Epidermal melanocyte (primary cell): ENCODE measurements at regions not wholly inside any gene's neighbourhood (a gene's known extent, or its start where the extent isn't known, plus 50 kb on each side); places are given as distances from the start of the nearest gene placed in this dataset.
"Not testable (repeated sequence)": the region's sequence is repeated elsewhere in the genome, so short reads cannot be mapped to it uniquely, and the experiment has no call there.

ENCODE experiments used
- DNase-seq: peaks from one replicate; pipeline ENCODE4 v3.0.0; 2011; ENCODE audit warnings: low spot score; ENCODE audit not compliant: insufficient read length

DNA sequence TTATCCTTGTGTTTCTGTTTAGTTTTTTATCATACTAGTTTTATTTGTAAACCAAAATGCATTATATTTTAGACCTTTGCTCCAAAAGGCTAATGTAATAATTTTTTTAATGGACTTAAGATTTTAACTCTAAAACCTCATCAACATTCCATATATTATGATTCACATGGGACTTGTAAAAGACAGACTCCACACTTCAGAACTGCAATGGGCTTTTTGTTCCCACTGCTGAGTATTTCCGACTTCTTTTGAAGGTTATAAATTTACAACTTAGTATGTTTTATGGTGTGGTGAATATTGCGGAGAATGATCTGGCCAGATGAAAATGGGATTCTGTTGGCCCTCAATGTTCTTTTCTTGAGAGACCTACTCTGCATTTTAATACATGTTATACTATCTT, 678.5 kb downstream of the USP25 start:
- no peak for DNase-seq

DNA sequence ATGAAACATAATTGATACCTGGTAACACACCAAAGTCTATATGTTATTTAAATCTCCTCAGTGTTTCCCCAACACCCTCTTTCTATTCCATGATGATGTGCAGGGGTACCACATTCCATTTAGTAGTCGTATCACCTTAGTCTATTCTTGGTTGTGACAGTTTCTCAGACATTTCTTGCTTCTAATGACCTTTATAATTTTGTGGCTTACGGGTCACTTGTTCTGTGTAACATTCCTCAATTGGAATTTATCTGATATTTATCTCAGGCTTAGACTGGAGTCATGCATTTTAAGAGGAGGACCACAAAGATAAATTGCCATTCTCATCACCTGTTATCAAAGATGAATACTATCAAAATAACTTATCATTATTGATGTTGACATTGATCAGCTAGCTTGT, 679.6 kb downstream of the USP25 start:
- no peak for DNase-seq

DNA sequence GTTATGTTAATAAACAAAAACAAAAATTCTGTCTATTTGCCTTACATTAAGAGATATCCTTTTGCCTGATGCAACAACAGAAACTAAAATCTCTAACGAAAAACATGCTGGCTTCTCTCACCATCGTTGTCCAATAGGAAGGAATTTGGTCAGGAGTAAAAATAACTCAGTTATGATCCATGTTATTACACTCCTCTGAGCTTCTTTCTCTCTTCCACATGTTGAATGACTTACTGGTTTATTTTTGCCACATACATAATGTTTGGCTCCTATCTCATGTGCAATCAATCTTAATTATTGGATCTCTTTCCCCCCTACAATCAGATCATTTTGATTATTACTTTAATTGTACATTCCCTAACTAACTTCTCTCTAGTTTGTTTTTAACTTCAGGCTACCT, 688.4 kb downstream of the USP25 start:
- DNase-seq = no peak

DNA sequence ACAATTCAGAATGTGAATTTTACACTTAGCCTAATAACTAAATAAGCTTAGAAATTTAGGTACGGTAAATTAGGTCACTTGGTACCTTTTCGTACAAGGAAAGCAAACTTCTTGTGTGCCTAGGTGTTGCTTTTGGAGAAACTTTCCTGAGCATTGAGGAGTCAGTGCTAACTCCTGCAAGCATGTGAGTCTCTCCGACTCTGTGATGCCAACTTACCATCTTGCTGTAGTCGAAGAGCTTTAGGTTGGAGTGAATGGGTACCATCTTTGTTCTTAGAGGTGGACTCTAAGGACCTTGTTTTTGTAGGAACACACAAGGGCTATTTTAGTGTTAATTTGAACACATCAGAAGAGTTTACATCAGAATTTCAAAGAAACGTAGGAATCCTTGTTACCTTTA, 688.9 kb downstream of the USP25 start:
- no peak for DNase-seq

DNA sequence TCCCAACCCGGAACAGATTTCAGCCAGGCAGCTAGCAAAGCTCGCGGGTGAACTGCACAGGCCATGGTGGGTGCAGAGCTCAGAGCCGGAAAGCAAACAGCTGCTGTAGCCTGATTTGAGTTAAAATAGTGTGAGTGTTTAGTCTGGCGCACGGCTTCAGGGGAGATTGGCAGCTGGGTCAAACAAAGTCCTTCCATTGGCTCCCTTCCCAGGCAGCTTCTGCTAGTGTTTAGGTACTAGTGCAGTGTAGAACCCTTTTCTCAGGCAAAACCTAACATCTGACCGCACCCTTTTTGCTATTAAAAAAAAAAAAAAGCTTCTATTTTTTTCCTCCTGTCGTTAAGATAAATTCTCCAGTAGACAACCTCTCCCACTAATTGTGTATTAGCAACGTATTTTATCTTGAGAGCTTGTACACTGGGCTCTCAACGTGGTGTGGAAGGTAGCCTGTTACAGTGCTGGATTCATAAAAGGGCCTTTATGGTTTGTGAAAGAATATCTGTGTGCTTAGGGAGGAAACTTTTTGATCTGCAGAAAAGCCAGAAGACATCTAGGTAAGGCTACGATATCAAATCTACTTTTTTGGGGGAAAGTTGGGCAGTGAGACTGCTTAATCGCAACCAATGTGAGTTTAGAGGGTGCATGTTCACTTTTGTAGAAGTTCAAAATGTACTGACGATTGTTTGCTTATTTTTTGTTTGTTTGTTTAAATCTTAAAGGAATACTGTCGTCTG, 689.6 kb downstream of the USP25 start:
- DNase-seq = no peak

DNA sequence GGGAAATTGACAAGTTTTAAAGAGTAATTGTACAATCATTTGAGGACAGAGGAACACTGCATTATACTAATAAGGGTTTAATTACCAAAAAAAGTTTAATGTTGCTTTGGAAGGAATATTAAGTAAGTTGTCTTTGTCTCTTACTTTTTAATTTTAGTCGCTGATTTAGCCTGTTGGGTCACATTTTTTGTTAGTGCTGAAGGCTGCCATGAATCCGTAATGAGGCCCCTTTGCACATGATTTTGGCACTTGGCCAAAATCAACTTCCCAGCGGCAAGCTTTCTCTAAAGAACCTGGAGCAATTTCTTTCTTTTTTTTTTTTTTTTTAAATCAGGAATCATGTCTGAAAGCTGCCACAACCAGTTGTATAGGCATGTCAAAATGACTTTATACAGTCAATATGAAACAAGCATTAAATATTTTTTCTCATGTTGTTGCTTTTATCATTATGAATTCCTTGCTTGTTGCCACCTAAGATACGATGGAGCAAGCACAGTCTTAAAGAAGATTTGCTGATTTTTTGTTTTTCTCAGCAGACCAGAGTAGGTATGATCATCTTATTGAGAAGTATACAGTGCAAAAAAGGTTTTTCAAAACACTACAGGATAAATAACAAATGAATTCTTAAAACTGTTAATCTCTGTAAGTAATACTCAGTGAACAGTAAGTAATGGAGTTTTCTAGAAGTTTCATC, 690.4 kb downstream of the USP25 start:
- no peak for DNase-seq

DNA sequence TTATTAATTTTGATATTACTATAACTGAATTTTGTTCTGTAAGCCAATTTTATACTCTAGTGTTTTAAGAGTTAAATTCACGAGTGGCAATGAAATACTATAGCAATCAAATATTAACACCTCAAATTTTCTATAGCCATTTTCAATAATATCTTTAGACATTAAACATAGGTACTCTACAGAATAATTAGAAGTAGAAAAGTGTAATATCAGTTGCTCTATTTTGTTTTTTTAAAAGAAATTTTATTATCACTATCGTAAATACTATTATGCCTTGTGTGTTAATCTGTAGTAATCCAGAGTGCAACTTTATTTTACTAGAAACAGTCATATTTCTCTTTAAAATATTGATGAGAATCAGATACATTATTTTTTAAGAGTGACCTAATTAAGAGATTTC, 691.2 kb downstream of the USP25 start:
- no peak for DNase-seq

DNA sequence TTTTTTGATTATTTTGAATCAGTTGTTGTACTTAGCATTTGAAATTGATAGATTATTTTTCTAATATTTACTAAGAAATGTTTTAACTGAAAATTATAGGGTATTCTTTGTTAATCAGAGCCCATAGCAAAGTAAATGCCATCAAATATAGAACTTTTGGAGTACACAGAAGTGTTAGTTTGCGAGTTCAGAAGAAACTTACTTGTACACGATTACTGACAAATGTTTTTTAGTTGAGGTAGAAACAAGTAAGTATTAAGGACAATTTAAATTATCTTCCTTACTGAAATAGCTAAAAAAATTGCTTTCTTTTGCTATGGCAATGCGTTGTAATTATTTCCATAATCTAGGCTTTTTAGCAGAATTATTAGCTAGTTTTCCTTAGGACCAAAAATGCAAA, 692.2 kb downstream of the USP25 start:
- no peak for DNase-seq

DNA sequence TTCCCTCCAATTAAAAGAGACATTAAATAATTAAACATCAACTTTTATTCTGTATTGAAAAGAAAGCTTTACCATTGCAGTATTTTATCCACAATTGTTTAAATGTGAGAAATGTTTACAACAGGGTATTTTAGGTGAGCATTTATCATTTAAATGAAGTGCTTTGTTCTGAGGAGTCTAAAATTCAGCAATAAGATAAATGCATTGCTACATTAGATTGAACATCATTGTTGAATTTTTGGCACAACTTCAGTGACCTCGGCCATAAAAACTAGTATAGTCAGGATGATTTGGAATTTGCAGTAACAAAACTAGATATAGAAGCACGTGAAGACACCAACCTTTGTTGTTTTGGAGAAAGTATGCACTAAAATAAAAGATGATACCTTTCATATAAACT, 692.9 kb downstream of the USP25 start:
- no peak for DNase-seq

DNA sequence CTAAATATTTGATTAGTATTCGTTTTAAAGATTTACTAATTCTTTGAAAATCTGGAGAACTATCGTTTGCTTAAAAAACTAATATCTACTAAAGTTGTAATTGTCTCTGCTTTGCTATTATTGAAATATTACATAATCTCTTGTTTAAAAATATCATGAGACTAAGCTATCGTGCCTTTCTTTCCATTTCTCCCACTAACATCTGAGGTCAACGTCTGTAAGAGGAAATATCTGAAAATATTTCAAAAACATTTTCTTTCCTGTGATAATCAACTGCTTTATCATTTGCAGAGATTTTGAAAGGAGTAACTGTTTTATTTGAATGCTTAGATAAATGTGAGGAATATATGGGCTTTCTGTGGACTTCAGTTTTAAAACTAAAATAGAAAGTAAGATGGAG, 694.1 kb downstream of the USP25 start:
- no peak for DNase-seq

DNA sequence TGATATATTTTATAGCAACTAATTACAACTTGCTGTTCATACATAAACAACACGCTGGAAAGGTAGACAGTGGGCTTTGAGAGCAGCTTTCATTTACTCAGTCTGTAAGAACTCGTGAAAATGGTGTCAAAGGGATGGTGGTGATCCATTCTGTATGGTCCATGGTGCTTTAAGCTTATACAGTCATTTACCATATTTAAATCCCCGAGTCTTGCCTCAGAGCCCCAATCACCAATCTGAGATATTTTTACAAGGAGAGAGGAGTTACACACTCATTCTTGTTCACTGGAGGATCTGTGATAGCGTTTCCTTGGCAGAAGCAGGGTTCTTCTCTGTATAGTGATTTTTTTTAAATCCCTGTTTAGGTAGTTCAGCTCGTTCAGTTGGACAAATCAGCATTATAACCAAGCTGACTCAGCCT, 694.6 kb downstream of the USP25 start:
- no peak for DNase-seq

DNA sequence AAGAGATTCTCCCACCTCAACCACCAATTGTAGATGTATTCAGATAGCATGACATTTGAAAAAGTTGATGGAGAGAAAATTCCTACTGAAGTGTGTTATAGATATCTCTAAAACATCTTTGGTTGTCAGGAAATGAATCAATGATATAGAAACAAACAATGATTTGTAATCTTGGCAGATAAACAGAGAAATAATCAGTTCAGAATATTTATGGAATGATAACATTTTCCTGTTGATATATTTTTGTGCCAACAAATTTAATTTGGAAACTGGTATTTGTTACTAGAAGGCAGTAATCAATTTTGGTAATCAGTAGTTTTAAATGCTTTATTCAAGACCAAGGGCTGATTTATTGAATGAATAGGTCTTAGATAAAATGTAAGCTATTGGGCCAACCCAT, 695.6 kb downstream of the USP25 start:
- no peak for DNase-seq

DNA sequence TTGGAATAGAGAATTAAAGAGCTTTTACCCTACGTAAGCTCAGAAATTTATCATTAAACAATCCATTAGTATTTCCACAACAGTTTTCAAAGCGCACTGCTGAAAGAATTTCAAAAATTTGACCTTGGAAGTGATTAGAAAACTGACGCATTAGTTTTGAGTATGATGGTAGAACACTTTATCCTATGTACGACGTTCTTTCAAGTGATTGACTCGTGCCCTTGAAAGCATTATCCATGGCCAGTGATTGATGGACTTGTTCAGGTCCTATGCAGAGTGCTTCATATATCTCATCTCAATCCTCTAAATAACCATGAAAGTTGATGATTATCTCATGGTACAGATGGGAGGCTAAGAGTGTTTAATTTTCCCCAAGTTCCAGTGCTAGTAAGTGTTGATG, 697.2 kb downstream of the USP25 start:
- DNase-seq = no peak

DNA sequence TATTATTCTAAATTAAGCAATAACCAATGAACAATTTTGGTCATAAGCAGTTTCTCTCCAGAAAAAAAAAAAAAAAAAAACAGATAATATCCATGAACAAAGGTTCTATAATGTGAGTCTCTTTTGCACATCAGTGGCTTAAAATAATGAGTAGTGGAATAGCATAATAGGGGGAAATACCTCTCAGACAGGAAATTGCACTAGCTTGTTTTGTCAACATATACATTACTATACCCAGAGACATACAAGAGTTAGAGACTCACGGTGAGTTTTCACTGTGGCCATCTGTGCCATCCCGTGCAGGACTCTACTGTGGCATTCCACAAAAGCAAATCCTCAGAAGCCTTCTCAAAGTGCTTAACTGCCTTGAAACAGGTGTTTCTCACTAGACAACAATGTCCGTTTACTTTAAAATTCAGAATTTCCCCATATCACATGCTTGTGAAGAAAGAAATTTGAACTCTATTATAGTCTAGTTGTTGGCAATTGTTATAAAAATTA, 697.9 kb downstream of the USP25 start:
- DNase-seq = no peak

DNA sequence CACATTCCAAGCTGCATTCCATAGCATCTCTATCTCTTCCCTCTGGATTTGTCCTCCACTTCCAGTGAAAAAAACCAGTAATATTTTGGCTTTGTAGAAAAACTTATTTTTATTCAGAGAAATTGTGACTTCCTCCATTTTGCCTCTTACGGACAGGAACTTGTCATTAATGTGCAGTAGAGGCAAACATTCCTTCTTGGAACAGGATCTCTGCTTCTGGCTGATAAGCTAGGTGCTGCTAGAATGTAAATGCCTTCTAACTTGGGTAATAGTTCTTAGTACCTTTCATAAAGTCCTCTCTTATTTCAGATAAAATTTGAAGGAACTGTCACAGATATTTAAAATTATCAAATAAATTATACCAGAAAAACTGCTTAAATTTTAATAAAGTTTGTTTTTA, 707.8 kb downstream of the USP25 start:
- no peak for DNase-seq

DNA sequence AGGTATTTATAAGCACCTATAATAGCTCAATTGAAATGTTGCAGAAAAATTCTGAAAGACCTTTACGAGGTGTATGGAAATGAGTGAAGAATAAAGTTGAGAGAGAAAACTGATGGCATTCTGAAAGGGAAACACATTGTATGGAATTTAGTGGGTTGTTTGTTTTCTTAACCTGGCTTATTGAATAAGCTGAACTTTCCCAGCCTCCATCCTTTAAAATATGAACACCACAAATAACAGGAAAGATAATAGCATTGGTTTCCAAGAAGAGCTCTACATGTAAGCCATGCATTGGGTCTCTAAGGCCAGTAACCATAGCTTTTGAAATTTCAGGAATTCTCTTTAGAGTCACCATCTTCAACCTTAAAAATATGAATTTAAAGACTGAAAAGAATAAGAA, 709.0 kb downstream of the USP25 start:
- no peak for DNase-seq

DNA sequence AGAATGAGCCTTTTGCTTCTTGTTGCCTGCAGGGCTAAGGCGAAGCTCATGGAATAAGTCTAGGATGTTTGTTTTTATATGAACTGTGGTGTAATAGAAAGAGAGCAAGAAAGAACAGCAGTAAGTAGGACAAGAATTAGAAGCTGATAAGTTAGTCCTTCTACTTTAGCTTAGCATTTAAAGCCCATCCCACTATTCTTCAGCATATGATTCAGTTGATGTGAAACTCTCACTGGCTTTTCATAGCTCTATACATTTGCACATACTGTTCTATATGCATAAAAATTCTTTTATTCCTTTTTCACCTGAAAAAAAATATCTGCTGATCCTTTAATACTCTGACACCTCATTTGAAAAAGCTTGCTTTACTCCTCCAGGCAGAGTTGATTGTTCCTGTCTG, 712.0 kb downstream of the USP25 start:
- no peak for DNase-seq

DNA sequence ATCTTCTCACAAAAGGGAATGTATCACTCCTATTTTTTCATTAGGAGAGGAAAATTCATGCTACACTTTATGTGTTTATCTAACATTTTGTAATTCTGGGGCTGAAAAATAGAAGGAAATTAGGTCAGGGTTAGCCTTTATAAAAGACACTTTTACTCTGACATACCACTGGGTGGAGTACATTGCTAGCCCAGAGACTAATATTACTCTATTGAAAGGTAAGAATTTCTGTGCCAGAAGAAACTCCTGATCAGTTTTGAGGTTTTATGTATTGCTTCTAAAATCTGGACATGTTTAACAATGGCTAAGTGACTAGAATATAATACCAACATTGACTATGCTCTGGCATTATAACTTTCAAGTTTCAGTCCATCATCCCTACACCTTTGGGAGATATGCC, 724.6 kb downstream of the USP25 start:
- no peak for DNase-seq

DNA sequence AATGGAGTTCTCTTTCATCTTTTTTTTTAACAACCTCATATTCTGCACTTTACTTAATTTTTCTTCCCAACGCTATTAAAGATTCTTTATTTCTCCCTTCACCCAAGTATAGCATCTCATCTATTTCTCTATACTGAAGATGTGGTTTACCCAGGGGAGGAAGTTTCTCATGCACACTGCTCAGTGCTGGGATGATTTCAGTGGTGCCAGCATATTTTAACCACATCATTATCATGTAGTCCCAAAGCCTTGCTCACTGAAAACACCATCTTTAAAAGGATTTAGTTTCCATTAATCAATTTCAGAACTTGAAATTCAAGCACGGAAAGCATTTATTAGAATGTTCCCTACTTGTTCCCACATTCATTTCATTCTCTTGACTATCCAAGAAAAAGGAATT, 725.7 kb downstream of the USP25 start:
- no peak for DNase-seq

DNA sequence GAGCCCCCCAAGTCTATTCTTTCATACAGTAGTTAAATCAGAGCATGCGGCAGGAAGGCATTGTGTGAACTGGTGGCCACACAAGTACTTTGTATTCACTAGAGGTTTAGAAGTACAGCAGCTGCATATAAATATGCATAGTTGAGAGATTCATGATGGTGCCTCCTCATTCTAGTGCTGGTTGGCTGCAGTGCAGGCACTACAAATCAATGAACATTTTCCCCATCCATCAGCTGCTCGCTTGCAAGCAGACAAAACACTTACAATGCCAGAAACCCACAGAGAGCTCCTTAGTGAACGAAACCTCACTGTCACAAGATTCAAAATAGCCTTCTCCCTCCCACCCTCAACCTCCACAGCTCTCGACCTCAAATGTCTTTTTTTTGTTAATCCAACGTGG, 726.2 kb downstream of the USP25 start:
- DNase-seq = no peak

DNA sequence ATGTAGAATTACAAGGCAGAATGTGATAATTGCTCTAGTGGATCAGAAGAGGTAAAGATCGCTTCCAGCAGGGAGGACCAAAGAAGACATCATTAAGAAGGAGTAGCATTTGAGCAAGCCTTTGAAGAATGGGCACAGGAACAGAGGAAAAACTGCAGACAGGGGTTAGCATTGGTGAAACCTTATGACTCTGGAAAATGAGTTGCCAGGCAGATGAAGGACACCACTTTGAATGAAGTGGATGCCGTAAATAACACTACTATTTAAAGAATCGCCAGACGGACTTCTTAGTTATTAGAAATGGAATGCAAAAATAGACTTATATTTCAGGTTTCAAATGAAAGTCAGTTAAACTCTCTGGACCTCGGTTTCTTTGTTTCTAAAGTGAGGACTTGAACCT, 727.7 kb downstream of the USP25 start:
- DNase-seq = no peak

DNA sequence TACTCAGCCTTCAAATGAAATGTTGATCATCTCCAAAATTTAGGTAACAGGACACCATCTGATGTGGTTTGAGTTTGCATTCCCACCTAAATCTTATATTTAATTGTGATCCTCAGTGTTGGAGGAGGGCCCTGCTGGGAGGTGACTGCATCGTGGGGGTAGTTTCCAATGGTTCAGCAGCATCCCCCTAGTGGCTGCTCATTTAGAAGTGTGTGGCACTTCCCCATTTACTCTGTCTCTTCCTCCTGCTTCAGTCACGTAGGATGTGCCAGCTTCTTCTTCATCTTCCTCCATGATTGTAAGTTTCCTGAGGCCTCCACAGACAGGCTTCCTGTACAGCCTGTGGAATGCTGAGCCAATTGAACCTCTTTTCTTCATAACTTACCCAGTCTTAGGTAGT, 731.2 kb downstream of the USP25 start:
- DNase-seq = no peak

DNA sequence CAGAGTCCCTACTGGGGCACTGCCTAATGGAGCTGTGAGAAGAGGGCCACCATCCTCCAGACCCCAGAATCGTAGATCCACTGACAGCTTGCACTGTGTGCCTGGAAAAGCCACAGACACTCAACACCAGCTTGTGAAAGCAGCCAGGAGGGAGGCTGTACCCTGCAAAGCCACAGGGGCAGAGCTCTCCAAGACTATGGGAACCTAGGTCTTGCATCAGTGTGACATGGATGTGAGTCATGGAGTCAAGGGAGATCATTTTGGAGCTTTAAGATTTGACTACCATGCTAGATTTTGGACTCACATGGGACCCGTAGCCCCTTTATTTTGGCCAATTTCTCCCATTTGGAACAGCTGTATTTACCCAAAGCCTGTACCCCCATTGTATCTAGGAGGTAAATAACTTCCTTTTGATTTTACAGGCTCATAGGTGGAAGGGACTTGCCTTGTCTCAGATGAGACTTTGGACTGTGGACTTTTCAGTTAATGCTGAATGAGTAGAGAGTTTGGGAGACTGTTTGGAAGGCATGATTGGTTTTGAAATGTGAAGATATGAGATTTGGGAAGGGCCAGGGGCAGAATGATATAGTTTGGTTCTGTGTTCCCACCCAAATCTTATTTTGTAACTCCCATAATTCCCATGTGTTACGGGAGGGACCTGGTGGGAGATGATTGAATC, 734.6 kb downstream of the USP25 start:
- not testable (repeated sequence) for DNase-seq
